HG03064 (cell line): ENCODE measurements at regions not wholly inside any gene's neighbourhood (a gene's known extent, or its start where the extent isn't known, plus 50 kb on each side); places are given as distances from the start of the nearest gene placed in this dataset.

Experiments
- ATAC-seq: cut with Tn5 transposase; IDR thresholded peaks from one replicate; pipeline ENCODE4 v1.9.1; 2021; ENCODE audit warnings: low read depth; ENCODE audit not compliant: unreplicated experiment

- ATAC-seq = no peak
These were observed 979.6 kb downstream of the DTWD2 start for GRCh38 chr5:118008779-118009178.

- no peak for ATAC-seq
These were observed 981.1 kb downstream of the DTWD2 start for GRCh38 chr5:118007262-118007661.

DNA sequence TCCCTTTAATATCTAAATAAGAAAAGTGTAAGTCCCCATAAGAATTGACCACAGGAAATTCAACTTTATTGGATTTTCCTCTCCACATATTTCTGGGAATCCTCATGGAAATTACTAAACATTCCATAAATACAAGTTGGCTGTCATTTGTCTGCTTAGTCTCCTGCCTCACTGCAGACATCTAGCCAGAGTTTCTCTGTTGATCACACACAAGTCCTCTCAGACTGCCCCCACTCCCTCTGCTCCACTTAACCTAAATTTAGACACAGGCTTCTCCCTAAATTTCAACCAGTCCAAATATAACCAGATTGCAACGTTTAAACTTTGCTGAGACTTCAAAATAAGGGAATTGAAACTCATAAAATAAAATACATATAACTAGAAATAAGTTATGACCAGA lies 982.1 kb downstream of the DTWD2 start:
- ATAC-seq = no peak

- ATAC-seq = peak; percentile 61
These were observed 988.3 kb downstream of the DTWD2 start for GRCh38 chr5:117999939-118000549.

- no peak for ATAC-seq
These were observed 1005.7 kb downstream of the DTWD2 start for GRCh38 chr5:117982691-117983090.

- no peak for ATAC-seq
These were observed 1014.6 kb downstream of the DTWD2 start for GRCh38 chr5:117973785-117974184.

GRCh38 chr5:117955831-117956230 lies 1032.5 kb downstream of the DTWD2 start:
- no peak for ATAC-seq

- ATAC-seq = no peak
These were observed 1034.0 kb downstream of the DTWD2 start for GRCh38 chr5:117954331-117954730.

DNA sequence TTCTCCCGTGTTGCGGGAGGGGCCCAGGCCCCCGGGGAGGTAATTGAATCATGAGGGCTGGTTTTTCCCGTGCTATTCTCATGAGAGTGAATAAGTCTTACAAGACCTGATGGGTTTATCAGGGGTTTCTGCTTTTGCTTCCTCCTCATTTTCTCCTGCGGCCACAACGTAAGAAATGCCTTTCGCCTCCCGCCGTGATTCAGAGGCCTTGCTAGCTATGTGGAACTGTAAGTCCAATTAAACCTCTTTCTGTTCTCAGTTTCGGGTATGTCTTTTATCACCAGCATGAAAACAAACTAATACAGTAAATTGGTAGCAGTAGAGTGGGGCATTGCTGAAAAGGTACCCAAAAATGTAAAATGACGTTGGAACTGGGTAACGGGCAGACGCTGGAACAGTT lies 1035.1 kb downstream of the DTWD2 start:
- no peak for ATAC-seq

DNA sequence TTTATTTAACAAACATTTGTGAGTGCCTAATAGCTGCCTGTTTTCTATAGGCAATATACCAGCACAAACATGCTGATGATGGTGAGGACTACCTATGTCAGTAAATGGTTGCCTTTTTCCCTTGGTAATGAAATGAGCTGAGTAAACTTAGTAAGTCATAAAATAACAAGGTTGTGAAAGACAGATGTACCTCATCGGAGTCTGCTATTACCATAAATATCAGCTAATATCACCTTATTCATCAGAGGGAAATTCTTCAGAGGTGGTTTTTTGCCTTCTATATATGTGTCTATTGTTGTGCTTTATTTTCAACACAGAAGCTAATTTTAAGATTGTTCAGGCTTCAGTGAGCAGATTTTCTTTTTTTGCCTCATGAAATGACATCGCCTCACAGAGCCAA lies 1040.5 kb downstream of the DTWD2 start:
- ATAC-seq = no peak

DNA sequence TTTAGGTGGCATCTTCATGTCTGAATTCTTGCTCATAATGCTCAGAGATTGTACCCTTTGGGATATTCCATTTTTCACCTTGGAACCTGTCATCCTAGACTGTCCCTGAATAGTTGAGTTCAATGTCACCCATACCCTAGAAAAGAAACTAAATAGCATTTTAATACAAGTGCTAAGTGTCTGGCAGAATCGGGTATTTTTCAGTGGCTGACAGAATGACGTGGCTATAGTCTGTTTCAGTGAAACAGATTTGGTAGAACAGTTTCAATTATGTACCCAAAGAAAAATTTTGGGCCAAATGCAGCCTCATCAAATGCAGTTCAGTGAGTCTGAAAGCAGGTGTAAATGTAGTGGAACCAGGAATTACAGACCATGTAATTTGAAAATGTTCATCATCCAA lies 1041.2 kb downstream of the DTWD2 start:
- ATAC-seq = no peak

GRCh38 chr5:117945258-117945657 lies 1043.1 kb downstream of the DTWD2 start:
- no peak for ATAC-seq

GRCh38 chr5:117943541-117943940 lies 1044.8 kb downstream of the DTWD2 start:
- no peak for ATAC-seq

- ATAC-seq = no peak
These were observed 1045.4 kb downstream of the DTWD2 start for GRCh38 chr5:117942861-117943519.

DNA sequence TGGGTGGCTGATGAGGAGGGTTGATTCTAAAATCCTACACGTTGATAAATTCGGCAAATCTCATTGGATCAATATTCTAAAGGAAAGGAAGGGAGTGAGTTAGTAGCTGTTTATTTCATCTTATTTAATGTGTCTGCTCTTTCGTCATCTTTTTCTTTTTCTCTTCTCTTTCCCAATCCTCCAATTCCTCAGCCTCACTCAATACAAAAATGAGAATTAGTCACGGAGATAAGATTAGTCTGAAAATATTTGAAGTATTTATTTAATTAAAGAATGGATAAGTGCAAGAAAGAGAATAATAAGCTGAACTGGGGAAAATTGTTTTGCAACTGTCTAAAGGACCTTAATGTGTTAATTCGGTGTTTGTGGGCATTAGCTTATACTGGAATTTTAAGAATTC lies 1095.1 kb downstream of the DTWD2 start:
- ATAC-seq = no peak

GRCh38 chr5:117892360-117892759 lies 1096.0 kb downstream of the DTWD2 start:
- no peak for ATAC-seq

DNA sequence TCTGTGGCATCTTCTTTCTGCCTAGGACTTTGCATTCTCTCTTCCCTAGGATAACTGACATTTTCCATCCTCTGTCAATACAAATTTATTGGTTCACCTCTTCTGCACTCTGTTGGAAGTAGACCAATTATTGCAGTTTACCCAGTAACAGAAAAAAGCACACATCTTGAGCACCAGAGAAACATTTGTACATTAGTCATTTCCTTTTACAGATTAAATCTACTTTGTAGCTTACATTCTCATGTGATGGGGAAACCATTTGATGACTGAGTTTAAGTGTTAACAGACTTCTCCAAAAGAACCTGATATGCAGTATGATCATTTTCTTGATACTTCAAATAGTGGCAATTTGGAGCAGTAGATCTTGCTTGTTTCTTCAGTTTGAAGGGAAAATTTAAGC lies 1098.8 kb downstream of the DTWD2 start:
- no peak for ATAC-seq

DNA sequence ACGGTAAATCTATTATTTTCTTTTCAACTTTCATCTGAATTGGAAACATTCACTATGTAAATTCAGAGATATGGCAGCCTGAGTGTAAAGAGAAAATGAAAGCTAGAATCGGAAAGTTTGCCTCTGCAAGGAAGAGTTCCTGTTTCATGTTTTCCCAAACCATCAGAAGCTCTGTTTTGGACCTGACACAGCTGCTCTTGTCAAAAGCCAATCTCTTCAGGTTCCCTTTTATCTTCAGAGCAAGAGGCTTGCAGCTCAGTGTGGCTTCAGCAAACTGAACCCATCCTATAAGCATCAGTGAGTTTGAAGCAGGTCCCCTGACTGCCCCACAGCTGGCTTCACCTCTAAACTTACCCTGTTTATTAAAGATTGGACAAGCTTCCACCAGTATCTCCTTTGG lies 1099.7 kb downstream of the DTWD2 start:
- ATAC-seq = peak; percentile 87

DNA sequence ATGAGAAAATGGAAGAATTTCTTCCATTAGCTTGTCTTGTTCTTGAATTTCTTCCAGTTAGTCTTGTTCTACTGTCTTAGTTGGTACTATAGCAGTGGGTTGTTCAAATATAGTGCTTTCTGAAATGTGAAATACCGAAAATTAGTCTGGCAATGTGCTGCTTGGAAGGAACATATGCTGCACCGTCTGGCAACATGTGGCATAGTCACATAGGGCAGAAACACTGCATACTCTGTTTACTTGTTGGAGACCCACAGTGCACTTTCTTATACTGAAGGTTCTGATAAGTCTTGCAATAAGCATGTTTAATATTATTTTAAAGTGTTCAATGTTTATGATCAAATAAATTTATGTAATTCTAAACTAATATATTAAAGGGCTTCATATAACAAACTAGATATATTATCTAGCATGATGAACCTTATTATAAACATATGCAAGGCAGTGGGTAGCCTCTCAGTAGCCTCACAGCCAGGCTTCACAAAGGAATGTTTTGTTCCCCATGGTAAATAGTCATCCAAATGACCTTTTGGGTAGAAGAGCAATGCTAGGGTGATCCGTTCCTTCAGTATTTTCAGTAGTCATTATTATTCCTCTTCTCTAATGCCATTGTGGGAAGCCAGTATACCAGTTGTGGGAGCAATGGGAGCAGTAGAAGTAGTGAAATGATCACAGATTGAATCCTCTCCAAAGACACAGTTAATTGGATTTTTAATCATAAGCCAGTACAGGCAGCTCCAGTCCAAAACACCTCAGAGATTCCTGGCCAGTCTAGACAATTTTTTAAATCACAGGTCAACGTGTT lies 1106.7 kb downstream of the DTWD2 start:
- no peak for ATAC-seq

DNA sequence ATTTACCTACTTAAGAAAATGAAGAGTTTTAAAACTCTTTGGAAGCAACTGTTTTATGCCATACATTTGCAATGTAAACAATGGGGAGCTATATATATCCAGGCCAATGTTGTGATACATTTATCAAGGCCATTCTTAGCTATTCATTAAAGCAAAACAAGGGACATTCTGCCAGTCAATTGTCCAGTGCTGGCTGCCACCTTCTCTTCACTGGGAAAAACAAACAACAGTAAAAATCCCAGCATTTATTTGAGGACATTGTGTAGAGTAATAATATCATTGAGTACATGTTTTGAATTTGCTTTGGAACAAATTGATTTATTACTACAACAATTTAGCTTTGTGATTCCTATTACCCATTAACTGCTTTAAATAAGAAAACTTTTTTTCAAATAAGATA lies 1107.4 kb downstream of the DTWD2 start:
- no peak for ATAC-seq

DNA sequence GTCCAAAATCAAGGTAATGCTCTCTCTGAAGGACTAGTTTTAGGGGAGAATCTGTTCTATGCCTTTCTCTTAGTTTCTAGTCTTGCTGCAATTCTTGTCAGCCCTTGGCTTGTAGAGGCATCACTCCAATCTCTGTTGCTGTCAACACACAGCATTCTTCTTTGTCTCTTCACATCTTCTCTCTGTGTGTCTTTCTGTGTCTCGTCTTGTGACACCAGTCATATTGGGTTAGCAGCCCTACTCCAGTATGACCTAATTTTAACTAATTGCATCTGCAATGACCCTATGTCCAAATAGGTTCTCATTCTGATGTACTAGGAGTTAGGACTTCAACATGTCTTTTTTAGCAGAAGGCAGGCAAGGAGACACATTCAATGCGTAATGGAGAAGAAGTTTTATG lies 1110.6 kb downstream of the DTWD2 start:
- ATAC-seq = no peak
